ENCODE measurements at regions not wholly inside any gene's neighbourhood (a gene's known extent, or its start where the extent isn't known, plus 50 kb on each side); places are given as distances from the start of the nearest gene placed in this dataset.

GRCh38 chr11:95459291-95460042 is 228.5 kb upstream of the SESN3 start:
- no peaks in the 10 kb centered on the region for H3K4me1 ChIP-seq (ENCODE audit: low read depth, poor library complexity, severe bottlenecking)
- no peak overlapping the region for H2AFZ ChIP-seq (ENCODE audit: low read depth)
- H3K36me3 ChIP-seq (ENCODE audit: insufficient read depth): no peaks in the 10 kb centered on the region
- H3K4me2 ChIP-seq: no peak overlapping the region
- no peak overlapping the region for H3K9ac ChIP-seq
- H3K27ac ChIP-seq: no peak overlapping the region
- H3K27me3 ChIP-seq (ENCODE audit: insufficient read depth, low read depth): no peaks in the 10 kb centered on the region
- H3K79me2 ChIP-seq (ENCODE audit: insufficient read depth, low read depth): no peaks in the 10 kb centered on the region
- no peak for TF ChIP-seq CTCF (conservative IDR thresholded peaks at IDR 0.05; ENCODE audit: low read depth, low read length)
- H4K20me1 ChIP-seq (ENCODE audit: insufficient read depth): no peaks in the 10 kb centered on the region
- H3K4me3 ChIP-seq (IDR thresholded peaks at IDR 0.05; ENCODE audit: insufficient read depth, low read depth, low read length): no peak overlapping the region

- H3K27me3 ChIP-seq (ENCODE audit: insufficient read depth, low read depth): no peaks in the 10 kb centered on the region
- no peaks in the 10 kb centered on the region for H3K4me1 ChIP-seq (ENCODE audit: low read depth, poor library complexity, severe bottlenecking)
- no peak overlapping the region for H3K9ac ChIP-seq
- no peaks in the 10 kb centered on the region for H3K36me3 ChIP-seq (ENCODE audit: insufficient read depth)
- no peak overlapping the region for H3K4me3 ChIP-seq (IDR thresholded peaks at IDR 0.05; ENCODE audit: insufficient read depth, low read depth, low read length)
- no peak overlapping the region for H2AFZ ChIP-seq (ENCODE audit: low read depth)
- no peak overlapping the region for H3K27ac ChIP-seq
- H3K79me2 ChIP-seq (ENCODE audit: insufficient read depth, low read depth): no peaks in the 10 kb centered on the region
- H3K4me2 ChIP-seq: no peak overlapping the region
- H4K20me1 ChIP-seq (ENCODE audit: insufficient read depth): no peaks in the 10 kb centered on the region
- TF ChIP-seq CTCF (conservative IDR thresholded peaks at IDR 0.05; ENCODE audit: low read depth, low read length): no peak
Measured at GRCh38 chr11:95456714-95457491, 225.9 kb upstream of the SESN3 start.

GRCh38 chr11:95455228-95455970 is 224.4 kb upstream of the SESN3 start:
- Histone ChIP-seq H3K79me2 (ENCODE audit: insufficient read depth, low read depth) (no peaks in the 10 kb centered on the region), H3K4me1 (ENCODE audit: low read depth, poor library complexity, severe bottlenecking) (no peaks in the 10 kb centered on the region), H2AFZ (ENCODE audit: low read depth) (no peak overlapping the region), H3K9ac (no peak overlapping the region), H3K4me3 (IDR thresholded peaks at IDR 0.05; ENCODE audit: insufficient read depth, low read depth, low read length) (no peak overlapping the region), H4K20me1 (ENCODE audit: insufficient read depth) (no peaks in the 10 kb centered on the region), H3K27me3 (ENCODE audit: insufficient read depth, low read depth) (no peaks in the 10 kb centered on the region), H3K36me3 (ENCODE audit: insufficient read depth) (no peaks in the 10 kb centered on the region), H3K4me2 (no peak overlapping the region), H3K27ac (no peak overlapping the region)
- no peak for TF ChIP-seq CTCF (conservative IDR thresholded peaks at IDR 0.05; ENCODE audit: low read depth, low read length)

GRCh38 chr11:95453616-95454171 is 222.7 kb upstream of the SESN3 start:
- Histone ChIP-seq H3K36me3 (ENCODE audit: insufficient read depth) (no peaks in the 10 kb centered on the region), H4K20me1 (ENCODE audit: insufficient read depth) (no peaks in the 10 kb centered on the region), H3K27me3 (ENCODE audit: insufficient read depth, low read depth) (no peaks in the 10 kb centered on the region), H3K4me3 (IDR thresholded peaks at IDR 0.05; ENCODE audit: insufficient read depth, low read depth, low read length) (no peak overlapping the region), H3K4me2 (no peak overlapping the region), H3K4me1 (ENCODE audit: low read depth, poor library complexity, severe bottlenecking) (no peaks in the 10 kb centered on the region), H3K27ac (no peak overlapping the region), H3K79me2 (ENCODE audit: insufficient read depth, low read depth) (no peaks in the 10 kb centered on the region), H2AFZ (ENCODE audit: low read depth) (no peak overlapping the region), H3K9ac (no peak overlapping the region)
- no peak for TF ChIP-seq CTCF (conservative IDR thresholded peaks at IDR 0.05; ENCODE audit: low read depth, low read length)
